ENCODE measurements at regions not wholly inside any gene's neighbourhood (a gene's known extent, or its start where the extent isn't known, plus 50 kb on each side); places are given as distances from the start of the nearest gene placed in this dataset.

DNA sequence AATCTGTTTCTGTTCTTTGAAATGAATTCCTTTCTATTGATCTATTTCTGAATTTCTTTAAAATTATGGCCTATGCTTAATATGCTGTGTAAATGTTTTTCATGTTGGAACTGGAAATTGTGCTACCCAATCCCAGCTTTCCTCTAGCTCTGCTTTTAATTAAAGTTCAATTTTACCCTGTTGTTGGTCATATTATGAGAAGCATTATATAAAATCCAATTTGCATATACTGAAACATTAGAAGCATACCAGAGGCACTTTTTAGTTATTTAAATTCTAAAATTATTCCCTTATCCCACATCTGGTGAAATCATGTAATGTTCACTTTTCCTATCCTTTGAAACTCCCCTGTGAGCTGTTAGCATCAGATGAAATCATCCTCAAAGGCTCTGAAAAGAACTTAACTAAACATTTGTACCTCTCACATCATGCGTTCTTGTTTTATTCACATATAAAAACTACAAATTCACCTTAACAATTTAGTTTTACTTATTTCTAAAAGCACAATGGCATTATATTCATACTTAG, 160.6 kb upstream of the COL21A1 start:
- DNase-seq, result no peak

DNA sequence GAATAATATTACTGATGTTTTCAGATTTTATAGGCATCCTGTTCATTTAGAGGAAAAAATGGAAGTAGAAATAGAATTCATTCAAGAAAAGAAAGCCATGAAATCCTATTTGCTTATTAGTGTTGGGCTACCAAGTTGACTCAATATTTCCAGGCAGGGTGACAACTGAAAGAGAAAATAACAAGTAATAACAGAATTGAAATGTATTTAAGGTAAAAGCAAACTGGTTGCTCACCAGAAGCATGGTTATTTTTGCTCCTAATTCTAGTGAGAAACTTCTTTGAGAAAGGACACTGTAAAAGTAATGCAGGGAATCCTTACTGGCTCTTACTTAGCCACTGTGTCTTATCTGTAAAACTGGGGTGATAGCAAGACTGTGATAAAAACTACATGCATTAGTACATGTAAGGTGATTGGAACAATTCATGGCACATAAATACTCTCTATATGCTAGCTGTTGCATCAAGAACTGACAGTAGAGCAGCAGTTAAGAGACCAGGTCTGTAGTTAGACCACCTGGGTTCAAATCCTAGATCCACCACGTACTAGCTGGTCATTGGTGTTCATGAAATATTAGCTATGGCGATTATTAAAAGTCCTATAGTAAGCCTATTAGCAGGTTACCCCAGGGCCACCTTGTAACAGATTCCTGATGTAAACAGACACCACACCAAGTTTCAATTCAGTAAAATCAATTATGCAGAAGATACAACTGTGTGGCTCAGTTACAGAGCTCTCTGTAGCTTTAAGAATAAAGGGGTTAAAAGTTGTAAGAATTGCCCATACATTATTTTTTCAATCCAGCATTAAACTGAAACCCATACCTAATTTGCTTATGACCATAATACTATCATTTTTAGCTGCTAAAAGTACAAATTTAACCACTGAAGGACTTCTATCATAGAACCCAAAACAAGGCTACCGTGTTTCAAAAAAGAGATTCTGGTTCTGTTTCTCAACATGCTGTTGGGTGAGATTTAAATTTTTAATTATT, 159.2 kb upstream of the COL21A1 start:
- DNase-seq, result no peak

DNA sequence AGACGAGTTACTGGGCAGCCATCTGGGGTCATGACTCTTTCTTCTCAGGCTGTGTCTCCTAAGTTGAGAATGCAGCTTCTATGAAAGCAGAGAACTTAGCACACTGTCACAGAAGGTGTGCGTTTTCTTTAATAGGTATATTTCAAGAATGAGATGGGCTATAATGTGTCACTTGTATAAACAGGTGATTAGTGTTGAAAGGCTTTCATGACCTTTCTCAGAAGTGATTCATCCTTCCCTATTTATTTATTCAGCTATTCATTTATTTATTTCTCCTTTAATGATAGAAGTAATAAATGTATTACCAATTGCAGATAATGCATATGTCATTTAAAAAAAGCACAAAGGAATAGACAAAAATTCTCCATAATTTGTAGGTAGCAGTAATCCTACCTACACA, 157.2 kb upstream of the COL21A1 start:
- peak in 1 of 3 experiments; percentile 36 for DNase-seq

DNA sequence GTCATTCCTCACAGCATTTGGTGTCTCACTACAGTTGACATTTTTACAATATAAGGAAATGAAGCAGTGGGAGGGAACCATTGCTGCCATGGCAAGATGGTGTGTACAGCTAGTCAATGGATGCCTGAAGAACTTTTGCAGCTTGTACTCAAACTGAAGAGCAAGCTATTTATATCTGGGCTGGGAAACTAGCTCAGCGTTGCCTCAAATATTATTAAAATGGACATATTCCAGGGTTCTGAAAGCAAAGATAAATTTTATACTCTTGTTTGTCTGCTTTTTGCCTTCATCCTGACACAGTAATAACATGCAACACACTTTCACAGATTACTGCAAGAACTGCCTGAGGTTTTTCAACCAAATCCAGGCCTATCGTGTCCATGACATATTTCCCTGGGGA, 156.4 kb upstream of the COL21A1 start:
- peak in 1 of 3 experiments; percentile 7 for DNase-seq

DNA sequence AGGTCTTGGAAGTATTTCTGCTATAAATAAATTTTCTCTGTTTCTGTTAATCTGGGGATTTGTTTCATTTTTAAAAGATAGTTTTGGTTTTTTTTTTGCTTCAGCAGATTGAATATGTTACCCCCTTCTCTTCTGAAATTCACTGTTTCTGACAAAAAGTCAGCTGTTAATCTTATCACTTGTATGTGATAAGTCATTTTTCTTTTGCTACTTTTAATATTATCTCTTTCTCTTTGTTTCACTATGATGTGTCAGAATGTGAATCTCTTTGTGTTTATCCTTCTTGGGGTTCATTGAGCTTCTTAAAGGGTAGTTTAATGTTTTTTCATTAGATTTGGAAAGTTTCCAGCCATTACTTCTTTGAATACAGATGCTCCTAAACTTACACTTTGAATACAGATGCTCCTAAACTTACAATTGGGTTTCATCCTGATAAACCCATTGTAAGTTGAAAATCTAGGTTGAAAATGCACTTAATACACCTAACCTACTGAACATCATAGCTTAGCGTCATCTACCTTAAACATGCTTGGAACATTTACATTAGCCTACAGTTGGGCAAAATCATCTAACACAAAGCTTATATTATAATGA, 154.2 kb upstream of the COL21A1 start:
- DNase-seq, result no peak

DNA sequence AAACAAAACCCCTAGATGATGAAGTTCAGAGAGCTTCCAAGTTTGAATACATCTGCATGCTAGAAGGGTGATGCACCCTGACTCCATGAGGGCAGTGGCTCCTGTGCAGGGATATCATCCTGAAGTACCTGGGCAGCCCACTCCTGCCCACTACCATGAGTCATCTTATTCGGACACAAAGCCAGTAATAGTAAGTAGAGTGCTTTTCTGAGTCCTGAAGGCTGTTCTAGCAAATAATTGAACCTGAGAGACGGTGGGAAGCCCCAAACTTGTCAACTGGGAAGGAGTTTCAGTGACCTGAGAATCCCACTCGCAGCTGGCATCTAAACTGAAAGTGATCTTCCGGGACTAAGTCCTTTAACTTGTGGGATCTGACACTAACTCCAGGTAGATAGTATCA, 152.9 kb upstream of the COL21A1 start:
- DNase-seq, result no peak

DNA sequence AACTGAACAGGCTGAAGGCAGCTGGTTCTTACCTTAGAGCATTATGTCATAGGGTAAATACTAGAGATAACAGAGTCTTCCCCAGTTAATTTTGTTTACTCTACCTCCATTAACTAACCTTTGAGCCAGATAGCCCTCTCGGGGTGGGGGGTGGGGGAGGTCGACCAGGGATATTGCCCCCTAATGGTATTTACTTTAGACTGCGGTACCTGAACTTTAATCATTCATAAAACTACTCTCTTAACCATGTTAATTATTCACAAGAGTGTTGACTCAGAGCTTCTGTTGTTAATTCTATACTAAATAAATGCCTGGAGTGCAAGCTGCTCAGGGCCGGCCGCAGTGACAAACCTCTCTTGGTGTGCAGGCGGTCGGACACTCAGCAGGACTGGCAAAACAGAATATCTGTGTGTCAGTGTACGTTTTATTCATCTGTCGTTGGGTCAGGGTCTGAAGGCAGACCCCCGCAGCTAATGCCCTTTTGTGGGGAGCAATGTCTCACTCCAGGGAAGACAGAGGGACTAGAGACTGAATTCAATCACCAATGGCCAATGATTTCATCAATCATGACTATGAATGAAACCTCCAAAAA, 152.4 kb upstream of the COL21A1 start:
- peak; percentile 11 to 92 (median 73) for DNase-seq

DNA sequence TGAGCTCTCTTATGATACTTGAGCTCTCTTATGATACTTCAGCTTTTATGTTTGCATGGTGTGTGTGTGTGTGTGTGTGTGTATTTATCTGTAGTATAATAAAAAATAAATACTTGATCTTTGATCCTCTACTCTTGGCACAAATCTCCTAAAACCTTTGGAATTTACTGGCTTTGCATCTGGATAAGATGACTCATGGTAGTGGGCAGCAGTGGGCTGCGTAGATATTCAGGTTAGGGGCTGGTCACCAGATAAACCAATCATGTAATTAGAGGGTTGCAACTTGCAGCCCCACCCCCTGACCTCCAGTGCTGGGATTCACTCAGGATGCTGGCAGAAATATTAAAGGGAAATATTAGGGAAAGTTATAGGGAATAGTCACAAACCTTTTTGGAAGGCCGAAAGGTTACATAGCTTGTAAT, 151.9 kb upstream of the COL21A1 start:
- DNase-seq, result peak in 2 of 3 experiments; percentile 39 to 64

DNA sequence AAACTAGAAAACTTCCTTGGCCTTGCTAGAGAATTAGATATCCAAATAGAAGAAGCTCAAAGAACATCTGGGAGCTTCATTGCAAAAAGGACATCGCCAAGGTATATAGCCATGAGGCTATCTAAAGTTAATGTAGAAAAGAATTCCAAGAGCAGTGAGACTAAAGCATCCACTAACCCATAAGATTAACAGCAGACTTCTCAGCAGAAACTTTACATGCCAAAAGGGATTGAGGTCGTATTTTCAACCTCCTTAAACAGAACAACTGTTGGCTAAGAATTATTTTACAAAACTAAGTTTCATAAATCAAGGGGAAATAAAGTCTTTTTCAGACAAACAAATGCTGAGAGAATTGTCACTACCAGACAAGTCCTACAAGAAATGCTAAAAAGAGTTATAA, 149.1 kb upstream of the COL21A1 start:
- no peak for DNase-seq

DNA sequence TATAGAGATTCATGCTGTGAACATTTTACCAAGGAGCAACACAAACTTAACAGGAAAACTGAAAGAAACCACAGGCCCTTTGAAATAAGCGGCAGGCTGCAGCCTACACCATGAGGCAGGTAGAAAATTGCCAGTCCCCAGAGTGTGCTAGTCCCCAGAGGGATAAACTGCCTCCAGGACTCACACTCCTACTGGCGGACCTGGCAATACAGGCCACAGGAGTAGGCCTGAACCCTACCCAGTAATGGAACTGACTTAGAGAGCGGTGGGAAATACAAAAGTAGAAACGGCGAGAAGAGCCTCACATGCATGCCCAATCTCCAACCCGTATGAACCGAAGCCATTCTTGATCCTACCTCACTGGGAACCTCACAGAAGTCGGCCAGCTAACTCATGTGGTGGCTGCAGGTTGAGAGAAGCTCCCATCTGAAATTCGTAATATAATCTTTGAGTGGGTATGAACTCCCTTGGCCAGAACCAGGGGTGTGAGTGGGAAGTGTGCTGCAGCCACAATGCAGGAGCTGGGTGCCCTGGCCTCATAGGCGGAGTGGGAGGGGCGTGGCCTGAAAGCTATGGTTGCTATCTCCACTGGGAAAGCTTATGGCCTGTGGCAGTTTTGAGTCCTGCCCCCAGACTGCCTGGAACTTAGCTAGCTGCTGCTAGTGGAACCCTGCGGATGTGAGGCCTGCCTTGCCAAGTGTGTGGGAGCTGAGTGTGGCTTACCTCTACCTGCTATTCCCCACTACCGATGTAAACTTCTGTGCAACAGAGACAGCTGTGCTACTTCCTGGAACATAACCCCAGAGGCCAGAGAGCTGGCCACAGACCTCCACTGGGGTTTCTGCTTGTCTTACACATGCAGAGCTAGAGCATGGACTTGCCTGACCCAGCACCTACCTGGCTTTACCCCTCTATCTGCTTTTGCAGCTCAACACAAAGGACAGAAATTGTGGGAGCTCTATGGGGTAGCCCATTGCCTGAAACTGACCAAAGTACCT, 146.5 kb upstream of the COL21A1 start:
- no peak for DNase-seq

DNA sequence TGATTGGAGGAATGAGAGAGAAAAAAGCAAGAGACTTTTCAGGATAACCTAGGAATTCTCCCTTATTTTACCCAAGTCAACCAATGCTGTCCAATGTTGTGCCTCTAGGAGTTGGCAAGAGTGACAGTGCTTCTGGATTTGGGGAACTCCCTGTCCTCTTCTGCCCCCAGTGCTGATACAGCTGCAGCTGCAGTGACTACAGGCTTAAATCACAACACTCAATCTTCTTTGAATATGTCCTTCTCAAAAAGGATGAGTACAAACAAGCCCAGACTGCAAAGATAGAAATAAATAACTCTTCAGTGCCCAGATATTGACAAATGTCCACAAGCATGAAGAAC, 141.0 kb upstream of the COL21A1 start:
- DNase-seq, result peak in 1 of 3 experiments; percentile 25

DNA sequence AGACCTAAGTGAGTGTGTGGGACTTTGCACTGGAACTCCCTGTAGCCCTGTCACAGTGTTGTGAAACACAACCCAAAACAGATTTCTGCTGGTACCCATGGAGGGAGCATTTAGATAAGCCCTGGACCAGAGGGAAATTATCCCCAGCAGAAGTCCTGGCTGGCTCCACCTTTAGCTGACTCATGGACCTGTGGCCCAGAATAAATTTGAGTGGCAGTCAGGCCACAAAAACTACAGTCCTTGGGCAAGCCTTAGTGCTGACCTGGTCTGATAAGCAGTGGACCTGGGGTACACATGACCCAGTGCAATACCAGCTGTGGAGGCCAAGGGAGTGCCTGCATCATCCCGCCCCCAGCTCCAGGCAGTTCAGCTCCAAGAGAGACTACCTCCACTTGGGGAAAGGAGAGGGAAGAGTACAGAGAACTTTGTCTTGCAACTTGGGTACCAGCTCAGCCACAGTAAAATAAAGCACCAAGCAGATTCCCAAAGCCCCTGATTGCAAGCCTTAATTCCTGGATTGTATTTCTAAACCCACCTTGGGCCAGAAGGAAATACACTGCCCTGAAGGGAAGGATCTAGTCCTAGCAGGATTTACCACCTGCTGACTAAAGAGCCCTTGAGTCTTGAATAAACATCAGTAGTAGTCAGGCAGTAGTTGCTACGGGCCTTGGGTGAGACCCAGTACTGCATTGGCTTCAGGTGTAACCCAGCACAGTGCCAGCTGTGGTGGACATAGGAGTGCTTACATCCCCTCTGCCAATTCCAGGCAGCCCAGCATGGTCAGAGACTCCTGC, 140.4 kb upstream of the COL21A1 start:
- DNase-seq, result peak; percentile 37 to 93 (median 84)

DNA sequence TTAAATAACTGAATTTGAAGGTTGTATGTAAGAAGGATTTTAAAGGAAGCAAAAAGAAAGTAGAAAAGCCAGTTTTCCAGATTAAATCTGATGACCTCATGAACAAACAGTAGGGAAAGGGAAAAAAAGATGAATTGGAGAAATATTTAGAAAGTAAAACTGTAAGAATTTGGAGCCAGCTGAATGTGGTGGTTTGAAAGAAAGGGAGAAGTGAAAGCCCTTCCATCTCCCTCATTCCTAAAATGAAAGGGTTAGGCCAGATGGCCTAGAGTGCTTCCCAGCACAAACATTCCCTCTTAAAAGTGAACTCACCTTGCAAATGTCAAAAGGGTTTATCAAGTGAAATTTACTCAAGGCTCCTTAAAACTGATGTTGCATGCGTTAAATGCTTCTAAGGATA, 139.3 kb upstream of the COL21A1 start:
- peak in 1 of 3 experiments; percentile 39 for DNase-seq

DNA sequence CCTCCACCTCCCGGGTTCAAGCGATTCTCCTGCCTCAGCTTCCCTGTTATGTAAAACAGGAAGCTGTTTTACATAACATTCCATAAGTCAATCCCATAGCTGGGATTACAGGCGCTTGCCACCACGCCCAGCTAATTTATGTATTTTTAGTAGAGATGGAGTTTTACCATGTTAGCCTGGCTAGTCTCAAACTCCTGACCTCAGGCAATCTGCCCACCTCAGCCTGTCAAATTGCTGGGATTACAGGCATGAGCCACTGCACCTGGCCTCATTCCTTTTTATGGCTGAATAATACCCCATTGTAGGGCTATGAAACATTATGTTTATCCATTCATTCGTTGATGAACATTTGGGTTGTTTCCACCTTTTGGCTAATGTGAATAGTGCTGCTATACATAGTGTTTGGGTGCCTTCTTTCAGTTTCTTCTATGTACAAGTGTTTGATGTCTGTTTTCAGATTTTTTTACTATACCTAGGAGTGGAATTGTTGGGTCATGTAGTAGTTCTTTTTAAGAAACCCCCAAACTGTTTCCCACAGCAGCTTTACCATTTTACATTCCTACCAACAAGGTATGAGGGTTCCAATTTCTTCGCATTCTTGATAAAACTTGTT, 138.7 kb upstream of the COL21A1 start:
- DNase-seq, result no peak

DNA sequence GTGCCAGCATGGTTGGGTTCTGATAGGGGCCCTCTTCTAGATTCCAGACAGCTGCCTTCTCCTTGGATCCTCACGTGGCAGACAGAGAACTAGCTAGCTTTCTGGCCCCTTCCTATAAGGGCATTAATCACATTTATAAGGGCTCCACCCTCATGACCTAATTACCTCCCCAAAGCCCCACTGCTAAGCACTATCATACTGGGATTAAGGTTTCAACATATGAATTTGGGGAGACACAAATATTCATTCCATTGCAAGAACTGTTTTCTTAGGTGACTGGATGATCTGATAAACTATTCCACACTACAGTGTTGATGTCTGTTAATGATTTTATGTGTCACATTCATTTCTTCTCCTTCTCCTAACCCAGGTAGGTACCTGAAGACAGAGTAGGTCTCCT, 135.8 kb upstream of the COL21A1 start:
- no peak for DNase-seq

DNA sequence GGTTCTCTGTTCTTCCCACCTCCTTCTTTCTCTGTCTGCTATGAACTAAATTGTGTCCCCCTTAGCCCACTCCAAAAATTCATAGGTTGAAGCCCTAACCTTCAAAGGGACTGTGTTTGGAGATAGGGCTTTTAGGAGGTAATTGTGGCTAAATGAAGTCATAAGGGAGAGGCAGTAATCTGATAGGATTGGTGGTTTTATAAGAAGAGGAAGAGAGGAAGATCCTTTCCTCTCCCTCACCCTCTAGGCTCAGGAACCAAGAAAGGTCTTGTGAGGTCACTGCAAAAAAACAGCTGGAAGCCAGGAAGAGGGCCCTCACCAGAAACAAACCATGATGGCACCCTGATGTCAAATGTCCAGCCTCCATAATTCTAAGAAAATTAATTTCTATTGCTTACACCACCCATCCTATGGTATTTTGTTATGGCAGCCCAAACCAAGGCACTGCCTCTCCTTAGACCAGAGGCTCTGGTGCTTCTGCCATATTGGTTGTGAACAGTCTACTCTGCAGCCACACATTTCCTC, 135.1 kb upstream of the COL21A1 start:
- no peak for DNase-seq

DNA sequence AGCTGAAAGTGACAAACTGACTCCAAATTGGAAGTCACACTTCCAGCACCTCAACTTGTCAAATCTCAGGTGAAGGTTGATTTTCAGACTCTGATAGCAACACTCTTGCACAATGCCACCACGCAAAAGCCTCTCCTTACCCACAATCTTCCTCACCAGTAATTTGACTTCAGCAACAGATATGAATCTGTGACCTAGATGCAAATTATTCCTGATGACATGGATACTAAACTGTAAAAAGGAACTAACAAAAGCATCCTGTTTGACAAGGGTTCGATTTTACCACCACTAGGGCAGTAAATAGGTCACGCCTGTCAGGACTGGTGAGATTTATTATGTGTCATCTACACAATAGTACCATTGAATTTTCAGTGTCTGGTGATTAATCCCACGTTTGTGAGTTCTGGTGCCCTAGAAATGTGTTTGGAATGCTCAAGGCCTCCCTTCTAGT, 134.4 kb upstream of the COL21A1 start:
- peak in 2 of 3 experiments; percentile 36 to 59 for DNase-seq

DNA sequence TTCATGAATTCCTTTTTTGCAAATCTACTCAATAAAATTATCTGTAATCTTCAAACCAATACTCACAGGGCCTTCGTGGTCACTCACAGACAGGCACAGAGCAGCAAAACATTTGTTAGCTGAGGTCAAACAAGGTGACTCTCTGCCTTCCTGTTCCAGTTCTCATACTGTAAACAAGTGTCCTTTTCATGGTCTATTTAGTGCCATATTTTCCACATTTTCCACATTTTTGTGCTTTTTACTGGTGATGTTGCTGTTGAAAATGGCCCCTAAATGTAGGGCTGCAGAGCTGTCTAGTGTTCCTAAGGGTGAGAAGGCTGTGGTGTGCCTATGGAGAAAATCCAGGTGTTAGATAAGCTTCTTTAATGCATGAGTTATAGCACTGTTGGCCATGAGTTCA, 133.1 kb upstream of the COL21A1 start:
- no peak for DNase-seq

DNA sequence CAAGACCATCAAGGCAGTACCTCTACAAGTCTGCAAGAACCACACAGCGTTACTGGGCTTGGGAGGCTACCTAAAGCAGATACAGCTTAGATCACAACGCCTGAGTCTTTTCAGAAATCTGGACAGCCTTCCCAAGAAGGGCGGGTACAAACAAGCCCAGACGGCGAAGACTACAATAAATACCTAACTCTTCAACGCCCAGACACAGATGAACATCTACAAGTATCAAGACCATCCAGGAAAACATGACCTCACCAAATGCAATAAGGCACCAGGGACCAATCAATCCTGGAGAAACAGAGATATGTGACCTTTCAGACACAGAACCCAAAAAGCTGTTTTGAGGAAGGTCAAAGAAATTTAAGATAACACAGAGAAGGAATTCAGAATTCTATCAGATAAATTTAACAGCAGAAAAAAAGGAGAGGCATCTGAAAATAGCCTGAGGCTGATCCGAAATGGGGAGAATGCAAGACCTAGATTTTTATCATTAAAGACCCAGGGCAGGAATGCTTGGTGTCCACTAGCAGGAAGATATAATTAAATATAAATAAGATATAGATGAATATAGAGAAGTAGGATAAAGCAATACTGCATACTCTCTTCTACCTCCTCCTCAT, 131.7 kb upstream of the COL21A1 start:
- DNase-seq, result no peak

DNA sequence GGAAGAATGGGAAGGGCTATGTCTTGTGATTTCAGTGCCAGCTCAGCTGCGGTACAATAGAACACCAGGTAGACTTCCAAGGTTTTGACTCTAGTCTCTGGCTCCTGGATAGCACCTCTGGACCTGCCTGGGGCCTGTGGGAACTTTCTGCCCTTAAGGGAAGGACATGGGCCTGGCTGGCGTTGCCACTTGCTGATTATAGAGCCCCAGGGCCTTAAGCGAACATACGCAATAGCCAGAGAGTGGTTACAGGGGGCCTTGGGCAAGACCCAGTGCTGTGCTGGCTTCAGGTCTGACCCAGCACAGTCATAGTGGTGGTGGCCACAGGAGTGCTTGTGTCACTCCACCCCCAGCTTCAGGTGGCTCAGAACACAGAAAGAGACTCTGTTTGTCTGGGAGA, 131.1 kb upstream of the COL21A1 start:
- no peak for DNase-seq
